ENCODE measurements at regions not wholly inside any gene's neighbourhood (a gene's known extent, or its start where the extent isn't known, plus 50 kb on each side); places are given as distances from the start of the nearest gene placed in this dataset.

- Mint-ChIP-seq H3K36me3 (no peaks in the 10 kb centered on the region), H3K4me1 (no peaks in the 10 kb centered on the region), H3K27me3 (ENCODE audit: low read depth in 2 of 2) (no peaks in the 10 kb centered on the region), H3K9me3 (peaks cover 10 to 20% of the 10 kb centered on the region in 2 donors), H3K4me3 (no peak overlapping the region), H3K27ac (no peak overlapping the region)
- Histone ChIP-seq H3K27me3 (ENCODE audit: control insufficient read depth, insufficient read depth, low read length) (no peaks in the 10 kb centered on the region), H3K36me3 (ENCODE audit: control insufficient read depth, insufficient read depth, low read length) (no peaks in the 10 kb centered on the region), H3K9me3 (ENCODE audit: control insufficient read depth, insufficient read depth, low read length) (no peaks in the 10 kb centered on the region), H3K4me1 (ENCODE audit: control insufficient read depth, insufficient read depth, low read length) (no peaks in the 10 kb centered on the region), H3K4me3 (ENCODE audit: low read length) (no peak overlapping the region), H3K27ac (ENCODE audit: low read length) (no peak overlapping the region)
- ATAC-seq (no peak), DNase-seq (no peak)
- intact Hi-C loops (cut with micrococcal nuclease), result no loop called here
- no CpG with 5 or more reads among the region's 2 CpGs for WGBS (ENCODE audit: insufficient coverage)
- TF ChIP-seq CTCF (IDR thresholded peaks at IDR 0.05), result no peak
Observed at GRCh38 chr2:155010925-155011324, 312.4 kb downstream of the KCNJ3 start.

GRCh38 chr2:154995361-154995760 lies 296.9 kb downstream of the KCNJ3 start:
- no peak overlapping the region for H3K4me3 Mint-ChIP-seq
- Histone ChIP-seq H3K27ac (ENCODE audit: low read length) (no peak overlapping the region), H3K4me3 (ENCODE audit: low read length) (no peak overlapping the region), H3K4me1 (ENCODE audit: control insufficient read depth, insufficient read depth, low read length) (no peaks in the 10 kb centered on the region), H3K27me3 (ENCODE audit: control insufficient read depth, insufficient read depth, low read length) (no peaks in the 10 kb centered on the region), H3K9me3 (ENCODE audit: control insufficient read depth, insufficient read depth, low read length) (no peaks in the 10 kb centered on the region), H3K36me3 (ENCODE audit: control insufficient read depth, insufficient read depth, low read length) (no peaks in the 10 kb centered on the region)
- H3K27ac Mint-ChIP-seq, result no peak overlapping the region
- ATAC-seq, result no peak
- no peaks in the 10 kb centered on the region for H3K4me1 Mint-ChIP-seq
- no peaks in the 10 kb centered on the region for H3K27me3 Mint-ChIP-seq (ENCODE audit: low read depth in 2 of 2)
- peaks cover 5 to 6% of the 10 kb centered on the region in 2 donors for H3K9me3 Mint-ChIP-seq
- 71% methylated on average over 2 of the region's 2 CpGs for WGBS (ENCODE audit: insufficient coverage)
- DNase-seq, result no peak
- intact Hi-C loops (cut with micrococcal nuclease), result no loop called here
- no peak for TF ChIP-seq CTCF (IDR thresholded peaks at IDR 0.05)
- no peaks in the 10 kb centered on the region for H3K36me3 Mint-ChIP-seq

- no peak for TF ChIP-seq CTCF (IDR thresholded peaks at IDR 0.05)
- no peaks in the 10 kb centered on the region for H3K27me3 Mint-ChIP-seq (ENCODE audit: low read depth in 2 of 2)
- H3K4me3 Mint-ChIP-seq, result no peak overlapping the region
- H3K27ac Mint-ChIP-seq, result no peak overlapping the region
- H3K27ac ChIP-seq (ENCODE audit: low read length), result no peak overlapping the region
- DNase-seq (no peak), ATAC-seq (no peak)
- H3K4me3 ChIP-seq (ENCODE audit: low read length), result no peak overlapping the region
- H3K27me3 ChIP-seq (ENCODE audit: control insufficient read depth, insufficient read depth, low read length), result no peaks in the 10 kb centered on the region
- intact Hi-C loops (cut with micrococcal nuclease), result no loop called here
- no peaks in the 10 kb centered on the region for H3K4me1 ChIP-seq (ENCODE audit: control insufficient read depth, insufficient read depth, low read length)
- no peaks in the 10 kb centered on the region for H3K9me3 ChIP-seq (ENCODE audit: control insufficient read depth, insufficient read depth, low read length)
- H3K36me3 ChIP-seq (ENCODE audit: control insufficient read depth, insufficient read depth, low read length), result no peaks in the 10 kb centered on the region
- H3K4me1 Mint-ChIP-seq, result no peaks in the 10 kb centered on the region
- peaks cover 6 to 9% of the 10 kb centered on the region in 2 donors for H3K9me3 Mint-ChIP-seq
- WGBS (ENCODE audit: insufficient coverage), result 58% methylated on average over 2 of the region's 2 CpGs
- H3K36me3 Mint-ChIP-seq, result no peaks in the 10 kb centered on the region
Observed at GRCh38 chr2:154992826-154993225, 294.3 kb downstream of the KCNJ3 start.

GRCh38 chr2:154978710-154979109 lies 280.2 kb downstream of the KCNJ3 start:
- no peaks in the 10 kb centered on the region for H3K36me3 Mint-ChIP-seq
- Histone ChIP-seq H3K9me3 (ENCODE audit: control insufficient read depth, insufficient read depth, low read length) (no peaks in the 10 kb centered on the region), H3K27ac (ENCODE audit: low read length) (no peak overlapping the region), H3K4me3 (ENCODE audit: low read length) (no peak overlapping the region), H3K4me1 (ENCODE audit: control insufficient read depth, insufficient read depth, low read length) (no peaks in the 10 kb centered on the region), H3K27me3 (ENCODE audit: control insufficient read depth, insufficient read depth, low read length) (no peaks in the 10 kb centered on the region), H3K36me3 (ENCODE audit: control insufficient read depth, insufficient read depth, low read length) (no peaks in the 10 kb centered on the region)
- intact Hi-C loops (cut with micrococcal nuclease), result no loop called here
- H3K4me3 Mint-ChIP-seq, result no peak overlapping the region
- ATAC-seq (no peak), DNase-seq (no peak)
- H3K4me1 Mint-ChIP-seq, result no peaks in the 10 kb centered on the region
- TF ChIP-seq CTCF (IDR thresholded peaks at IDR 0.05), result no peak
- H3K27ac Mint-ChIP-seq, result no peak overlapping the region
- no CpG with 5 or more reads among the region's 3 CpGs for WGBS (ENCODE audit: insufficient coverage)
- H3K27me3 Mint-ChIP-seq (ENCODE audit: low read depth in 2 of 2), result no peaks in the 10 kb centered on the region
- H3K9me3 Mint-ChIP-seq, result peaks cover 8 to 11% of the 10 kb centered on the region in 2 donors

Data from natural killer cell (primary cell).